ENCODE measurements at regions not wholly inside any gene's neighbourhood (a gene's known extent, or its start where the extent isn't known, plus 50 kb on each side); places are given as distances from the start of the nearest gene placed in this dataset.
A peak's percentile ranks its signal among the peaks of the same experiment; 100 is the strongest.
"Not testable (repeated sequence)": the region's sequence is repeated elsewhere in the genome, so short reads cannot be mapped to it uniquely, and the experiment has no call there.

GRCh38 chr17:26731005-26731921, 562.7 kb upstream of the WSB1 start:
- Histone ChIP-seq H3K36me3 (replicated peaks; ENCODE audit: control insufficient read depth, insufficient read depth, low read length) (no peaks in the 10 kb centered on the region), H3K4me3 (ENCODE audit: insufficient read depth, low read depth, low read length) (no peak overlapping the region), H3K27me3 (ENCODE audit: control insufficient read depth, insufficient read depth, low read length) (no peaks in the 10 kb centered on the region)
- DNase-seq: no peak

GRCh38 chr17:26731926-26732325, 562.0 kb upstream of the WSB1 start:
- not testable (repeated sequence) for H3K4me3 ChIP-seq (ENCODE audit: insufficient read depth, low read depth, low read length); DNase-seq; H3K27me3 ChIP-seq (ENCODE audit: control insufficient read depth, insufficient read depth, low read length); H3K36me3 ChIP-seq (replicated peaks; ENCODE audit: control insufficient read depth, insufficient read depth, low read length)

- not testable (repeated sequence) for DNase-seq; H3K4me3 ChIP-seq (ENCODE audit: insufficient read depth, low read depth, low read length); H3K36me3 ChIP-seq (replicated peaks; ENCODE audit: control insufficient read depth, insufficient read depth, low read length); H3K27me3 ChIP-seq (ENCODE audit: control insufficient read depth, insufficient read depth, low read length)
These were observed 559.1 kb upstream of the WSB1 start for GRCh38 chr17:26734775-26735174.

GRCh38 chr17:26735977-26736376, 557.9 kb upstream of the WSB1 start:
- not testable (repeated sequence) for DNase-seq; H3K36me3 ChIP-seq (replicated peaks; ENCODE audit: control insufficient read depth, insufficient read depth, low read length); H3K4me3 ChIP-seq (ENCODE audit: insufficient read depth, low read depth, low read length); H3K27me3 ChIP-seq (ENCODE audit: control insufficient read depth, insufficient read depth, low read length)

GRCh38 chr17:26765860-26766709, 527.8 kb upstream of the WSB1 start:
- DNase-seq: peak; percentile 6
- no peaks in the 10 kb centered on the region for H3K36me3 ChIP-seq (replicated peaks; ENCODE audit: control insufficient read depth, insufficient read depth, low read length)
- no peak overlapping the region for H3K4me3 ChIP-seq (ENCODE audit: insufficient read depth, low read depth, low read length)
- no peaks in the 10 kb centered on the region for H3K27me3 ChIP-seq (ENCODE audit: control insufficient read depth, insufficient read depth, low read length)

GRCh38 chr17:26766743-26767142, 527.2 kb upstream of the WSB1 start:
- no peak for DNase-seq
- Histone ChIP-seq H3K27me3 (ENCODE audit: control insufficient read depth, insufficient read depth, low read length) (no peaks in the 10 kb centered on the region), H3K4me3 (ENCODE audit: insufficient read depth, low read depth, low read length) (no peak overlapping the region), H3K36me3 (replicated peaks; ENCODE audit: control insufficient read depth, insufficient read depth, low read length) (no peaks in the 10 kb centered on the region)

GRCh38 chr17:26773189-26774188, 520.4 kb upstream of the WSB1 start:
- H3K36me3 ChIP-seq (replicated peaks; ENCODE audit: control insufficient read depth, insufficient read depth, low read length): no peaks in the 10 kb centered on the region
- H3K4me3 ChIP-seq (ENCODE audit: insufficient read depth, low read depth, low read length): no peak overlapping the region
- no peaks in the 10 kb centered on the region for H3K27me3 ChIP-seq (ENCODE audit: control insufficient read depth, insufficient read depth, low read length)
- peak; percentile 3 for DNase-seq

- no peaks in the 10 kb centered on the region for H3K27me3 ChIP-seq (ENCODE audit: control insufficient read depth, insufficient read depth, low read length)
- peak; percentile 5 for DNase-seq
- H3K36me3 ChIP-seq (replicated peaks; ENCODE audit: control insufficient read depth, insufficient read depth, low read length): no peaks in the 10 kb centered on the region
- H3K4me3 ChIP-seq (ENCODE audit: insufficient read depth, low read depth, low read length): no peak overlapping the region
These were observed 519.4 kb upstream of the WSB1 start for GRCh38 chr17:26774291-26775218.

- no peaks in the 10 kb centered on the region for H3K27me3 ChIP-seq (ENCODE audit: control insufficient read depth, insufficient read depth, low read length)
- DNase-seq: no peak
- H3K36me3 ChIP-seq (replicated peaks; ENCODE audit: control insufficient read depth, insufficient read depth, low read length): no peaks in the 10 kb centered on the region
- H3K4me3 ChIP-seq (ENCODE audit: insufficient read depth, low read depth, low read length): no peak overlapping the region
These were observed 518.6 kb upstream of the WSB1 start for GRCh38 chr17:26775219-26775822.

- H3K36me3 ChIP-seq (replicated peaks; ENCODE audit: control insufficient read depth, insufficient read depth, low read length); DNase-seq; H3K27me3 ChIP-seq (ENCODE audit: control insufficient read depth, insufficient read depth, low read length); H3K4me3 ChIP-seq (ENCODE audit: insufficient read depth, low read depth, low read length): not testable (repeated sequence)
These were observed 513.6 kb upstream of the WSB1 start for GRCh38 chr17:26780187-26780814.

GRCh38 chr17:26782153-26782552, 511.8 kb upstream of the WSB1 start:
- DNase-seq: no peak
- no peaks in the 10 kb centered on the region for H3K36me3 ChIP-seq (replicated peaks; ENCODE audit: control insufficient read depth, insufficient read depth, low read length)
- H3K4me3 ChIP-seq (ENCODE audit: insufficient read depth, low read depth, low read length): no peak overlapping the region
- no peaks in the 10 kb centered on the region for H3K27me3 ChIP-seq (ENCODE audit: control insufficient read depth, insufficient read depth, low read length)

GRCh38 chr17:26792486-26792885, 501.4 kb upstream of the WSB1 start:
- no peak for DNase-seq
- Histone ChIP-seq H3K4me3 (ENCODE audit: insufficient read depth, low read depth, low read length) (no peak overlapping the region), H3K27me3 (ENCODE audit: control insufficient read depth, insufficient read depth, low read length) (no peaks in the 10 kb centered on the region), H3K36me3 (replicated peaks; ENCODE audit: control insufficient read depth, insufficient read depth, low read length) (no peaks in the 10 kb centered on the region)

GRCh38 chr17:26807024-26807423, 486.9 kb upstream of the WSB1 start:
- Histone ChIP-seq H3K4me3 (ENCODE audit: insufficient read depth, low read depth, low read length) (no peak overlapping the region), H3K27me3 (ENCODE audit: control insufficient read depth, insufficient read depth, low read length) (no peaks in the 10 kb centered on the region), H3K36me3 (replicated peaks; ENCODE audit: control insufficient read depth, insufficient read depth, low read length) (no peaks in the 10 kb centered on the region)
- no peak for DNase-seq

Measured in H7 (cell line).